Endothelial cell of umbilical vein (primary cell): ENCODE measurements at regions not wholly inside any gene's neighbourhood (a gene's known extent, or its start where the extent isn't known, plus 50 kb on each side); places are given as distances from the start of the nearest gene placed in this dataset.

Experiments
- BruUV-seq: library from RNA; stranded (reverse); fragments of 400-500 nt; replicated peaks from 2 replicates; lab custom pipeline; 2021; lab: Mats Ljungman, UMichigan
- CTCF ChIA-PET: fragments of 300-600, 350-600 bp; sonication (Branson Sonifier 250); formaldehyde crosslinking; loops from one replicate; lab custom pipeline; 2021; ENCODE audit warnings: antibody characterized with exemption, inconsistent platforms; lab: Charles Lee
- POLR2A ChIA-PET: fragments of 300-600, 350-600 bp; sonication (Branson Sonifier 250); formaldehyde crosslinking; loops from one replicate; lab custom pipeline; 2021; ENCODE audit warnings: antibody characterized with exemption, inconsistent platforms; lab: Charles Lee
- DNase-seq: peaks from one replicate; pipeline ENCODE4 v3.0.0-alpha.2; 2011; ENCODE audit warnings: low read depth, low spot score
- FAIRE-seq: peaks from 2 replicates; lab custom pipeline; 2011; peaks lifted over from hg19 to GRCh38; lab: Jason Lieb, UNC
- H2AFZ ChIP-seq: 2 replicates; pipeline ENCODE4 v1.6.0; 2012; ENCODE audit warnings: low read depth, low read length, control low read depth, inconsistent platforms
- H3K27ac ChIP-seq: 2 replicates; pipeline ENCODE4 v1.5.1; 2011; ENCODE audit warnings: low read depth, mild to moderate bottlenecking, control low read depth, low read length, moderate library complexity; ENCODE audit not compliant: insufficient read depth
- H3K27me3 ChIP-seq, 2 experiments: 2 replicates each; pipeline versions ENCODE4 v1.6.0 to v1.6.1; 2011; ENCODE audit warnings: low read length in 2 of 2, mixed read lengths in 1 of 2; ENCODE audit not compliant: control insufficient read depth in 2 of 2, insufficient read depth in 2 of 2
- H3K36me3 ChIP-seq, 2 experiments: 2 replicates in 1 of 2; 3 replicates in 1 of 2; pipeline ENCODE4 v1.5.1; 2011; ENCODE audit warnings: low read length in 2 of 2, mild to moderate bottlenecking in 1 of 2, moderate library complexity in 1 of 2; ENCODE audit not compliant: control insufficient read depth in 2 of 2, insufficient read depth in 2 of 2; ENCODE audit errors: extremely low read depth in 1 of 2
- H3K4me1 ChIP-seq: 3 replicates; pipeline ENCODE4 v1.5.1; 2011; ENCODE audit warnings: mild to moderate bottlenecking, low read length; ENCODE audit not compliant: control insufficient read depth, insufficient read depth; ENCODE audit errors: extremely low read depth
- H3K4me2 ChIP-seq: 2 replicates; pipeline ENCODE4 v1.6.1; 2011; ENCODE audit warnings: low read length, control low read depth, mixed read lengths; ENCODE audit not compliant: insufficient read depth
- H3K4me3 ChIP-seq, 3 experiments: fragments of 200-600 bp in 1 of 3; sonication (generic), shearing (Covaris generic) in 1 of 3; replicated peaks in 1 of 3; 2 replicates each; pipeline ENCODE4 v1.5.1; 2011 to 2016; ENCODE audit warnings: control low read depth in 3 of 3, low read length in 3 of 3, mild to moderate bottlenecking in 2 of 3, inconsistent platforms in 1 of 3, low read depth in 1 of 3, moderate library complexity in 1 of 3; ENCODE audit not compliant: insufficient read depth in 1 of 3
- H3K79me2 ChIP-seq: 2 replicates; pipeline ENCODE4 v1.6.0; 2012; ENCODE audit warnings: low read length, inconsistent platforms; ENCODE audit not compliant: control insufficient read depth, insufficient read depth
- H3K9ac ChIP-seq: replicated peaks from 2 replicates; pipeline ENCODE3; 2011; ENCODE audit warnings: low read length, control low read depth; ENCODE audit not compliant: insufficient read depth; ENCODE audit errors: extremely low read depth
- H3K9me1 ChIP-seq: replicated peaks from 3 replicates; pipeline ENCODE4 v1.6.0; 2011; ENCODE audit warnings: mild to moderate bottlenecking, low read length; ENCODE audit not compliant: control insufficient read depth, insufficient read depth; ENCODE audit errors: extremely low read depth
- H3K9me3 ChIP-seq: replicated peaks from 2 replicates; pipeline ENCODE4 v1.5.1; 2012; ENCODE audit warnings: low read length, inconsistent platforms; ENCODE audit not compliant: control insufficient read depth, insufficient read depth
- H4K20me1 ChIP-seq: replicated peaks from 2 replicates; pipeline ENCODE3; 2011; ENCODE audit warnings: mild to moderate bottlenecking, low read length; ENCODE audit not compliant: control insufficient read depth, insufficient read depth; ENCODE audit errors: extremely low read depth
- EZH2 ChIP-seq: IDR thresholded peaks from 2 replicates; pipeline ENCODE4 v1.6.1; 2012; ENCODE audit warnings: borderline replicate concordance, low read depth, mild to moderate bottlenecking, moderate library complexity, low read length, inconsistent platforms; ENCODE audit not compliant: severe bottlenecking
- FOS ChIP-seq: IDR thresholded peaks from 2 replicates; pipeline ENCODE4 v1.6.1; 2011; ENCODE audit warnings: mild to moderate bottlenecking, low read length, moderate library complexity, borderline replicate concordance; ENCODE audit not compliant: insufficient read depth
- GATA2 ChIP-seq: IDR thresholded peaks from 2 replicates; pipeline ENCODE4 v1.7.0; 2011; ENCODE audit warnings: low read depth, mild to moderate bottlenecking, moderate library complexity, mixed read lengths, low read length; ENCODE audit not compliant: insufficient read length, insufficient read depth
- JUN ChIP-seq: IDR thresholded peaks from 2 replicates; pipeline ENCODE4 v1.6.1; 2011; ENCODE audit warnings: borderline replicate concordance, low read depth; ENCODE audit not compliant: insufficient read length, insufficient read depth
- MYC ChIP-seq: IDR thresholded peaks from one replicate; pipeline ENCODE4 v1.6.1; 2011; ENCODE audit warnings: mild to moderate bottlenecking, low read depth, low read length
- POLR2A ChIP-seq: IDR thresholded peaks from 2 replicates; pipeline ENCODE4 v1.6.1; 2012; ENCODE audit warnings: low read depth, mild to moderate bottlenecking, control low read depth, low read length
- POLR2AphosphoS5 ChIP-seq: IDR thresholded peaks from 2 replicates; pipeline ENCODE4 v1.6.1; 2012; ENCODE audit warnings: low read depth, mild to moderate bottlenecking, control low read depth, low read length, moderate library complexity; ENCODE audit not compliant: insufficient read depth
- dilution Hi-C: fragments of 300-500 bp; cut with MboI; formaldehyde crosslinking; loops from one replicate; pipeline ENCODE4 v1.15.0; 2019; ENCODE audit warnings: low sequenced_read_pairs; ENCODE audit not compliant: extremely low pct_ligation_motif_present
- intact Hi-C: fragments of 100-400 bp; cut with micrococcal nuclease; formaldehyde crosslinking; loops from one replicate; pipeline ENCODE4 v1.10.0; 2022
- TF ChIP-seq, protein P1 (sequence below), 2 donors: IDR thresholded peaks; 1 replicate in 1 of 2; 2 replicates in 1 of 2; pipeline ENCODE4 v1.5.1; 2011; ENCODE audit warnings: low read length in 2 of 2, mild to moderate bottlenecking in 2 of 2, moderate library complexity in 2 of 2, control low read depth in 1 of 2, inconsistent platforms in 1 of 2, low read depth in 1 of 2; ENCODE audit not compliant: insufficient read depth in 1 of 2; ENCODE audit errors: extremely low read depth in 1 of 2
- TF ChIP-seq, protein P2 (sequence below): IDR thresholded peaks from 2 replicates; pipeline ENCODE4 v1.6.1; 2011; ENCODE audit not compliant: insufficient read depth, insufficient read length

DNA sequence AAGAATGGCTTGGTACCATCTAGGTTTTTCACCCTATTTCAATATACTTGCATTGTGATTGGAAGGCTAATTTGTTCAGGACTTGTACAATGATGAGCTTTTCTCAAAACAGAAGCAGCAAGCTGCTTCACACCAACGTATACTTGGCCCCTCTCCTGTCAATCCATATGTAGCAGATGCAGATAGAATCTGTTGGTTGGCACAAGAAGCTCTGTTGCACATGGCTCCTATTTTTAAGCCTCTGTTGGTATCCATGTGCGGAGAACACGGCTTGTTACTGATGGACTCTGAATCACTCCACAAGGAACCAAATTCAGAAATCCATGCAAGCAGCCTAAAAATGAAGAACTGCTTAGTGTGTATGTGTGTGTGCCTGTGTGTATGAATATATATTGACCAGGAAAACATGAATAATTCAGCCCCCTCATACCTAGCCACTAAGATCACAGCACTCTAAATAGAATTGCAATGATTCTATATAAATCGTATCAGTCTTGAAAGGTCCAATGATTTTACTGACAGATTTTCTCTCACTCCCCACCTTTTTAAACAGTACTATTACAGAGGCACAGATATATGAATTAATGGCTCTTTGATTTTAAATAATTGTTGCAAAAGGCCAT lies 258.4 kb upstream of the DPYD start:
- no peak for DNase-seq
- H3K9ac ChIP-seq = no peak overlapping the region
- H3K27ac ChIP-seq = no peak overlapping the region
- dilution Hi-C loops (no loop called here), intact Hi-C loops (no loop called here)
- POLR2A ChIA-PET = no interaction called here
- no peaks in the 10 kb centered on the region for H4K20me1 ChIP-seq
- no peaks in the 10 kb centered on the region for H3K79me2 ChIP-seq
- no peak overlapping the region for H3K4me3 ChIP-seq
- no peaks in the 10 kb centered on the region for H3K4me1 ChIP-seq
- no TSS peak for BruUV-seq
- no peaks in the 10 kb centered on the region for H3K36me3 ChIP-seq
- H3K9me3 ChIP-seq = no peaks in the 10 kb centered on the region
- H3K9me1 ChIP-seq = no peaks in the 10 kb centered on the region
- TF ChIP-seq JUN = no peak
- H3K27me3 ChIP-seq = no peaks in the 10 kb centered on the region
- no peak for FAIRE-seq
- no peak overlapping the region for H3K4me2 ChIP-seq
- CTCF ChIA-PET = no interaction called here
- no peak overlapping the region for H2AFZ ChIP-seq

DNA sequence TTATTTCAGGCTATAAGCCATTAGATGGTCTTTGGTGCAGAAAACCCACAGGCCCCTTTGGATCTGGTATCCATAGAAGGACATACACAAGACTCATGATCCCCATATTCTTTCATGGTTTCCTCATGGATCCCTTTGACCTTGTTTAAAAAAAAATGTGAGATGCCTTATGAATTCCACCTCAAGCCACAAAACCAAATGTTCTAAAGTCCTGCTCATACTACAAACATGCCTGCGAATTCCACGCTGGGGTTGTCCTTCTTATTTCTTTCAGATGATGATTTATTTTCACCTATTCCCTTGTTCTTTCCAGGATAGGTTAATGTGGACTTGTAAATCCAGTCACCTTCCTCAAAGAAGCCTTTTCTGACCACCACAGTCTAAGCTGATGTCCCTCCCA lies 256.9 kb upstream of the DPYD start:
- intact Hi-C loops = no loop called here
- POLR2A ChIA-PET = no interaction called here
- FAIRE-seq = no peak

More for the DNA sequence above, 256.9 kb upstream of the DPYD start:
- Histone ChIP-seq H4K20me1 (no peaks in the 10 kb centered on the region), H3K36me3 (no peaks in the 10 kb centered on the region), H3K4me3 (no peak overlapping the region), H2AFZ (no peak overlapping the region), H3K9ac (no peak overlapping the region), H3K4me2 (no peak overlapping the region), H3K9me1 (no peaks in the 10 kb centered on the region), H3K79me2 (no peaks in the 10 kb centered on the region), H3K27ac (no peak overlapping the region), H3K4me1 (no peaks in the 10 kb centered on the region), H3K9me3 (no peaks in the 10 kb centered on the region), H3K27me3 (no peaks in the 10 kb centered on the region)
- TF ChIP-seq POLR2A (no peak), FOS (no peak), JUN (no peak), GATA2 (no peak), MYC (no peak), POLR2AphosphoS5 (no peak), EZH2 (no peak)
- TF ChIP-seq, protein P1, sequence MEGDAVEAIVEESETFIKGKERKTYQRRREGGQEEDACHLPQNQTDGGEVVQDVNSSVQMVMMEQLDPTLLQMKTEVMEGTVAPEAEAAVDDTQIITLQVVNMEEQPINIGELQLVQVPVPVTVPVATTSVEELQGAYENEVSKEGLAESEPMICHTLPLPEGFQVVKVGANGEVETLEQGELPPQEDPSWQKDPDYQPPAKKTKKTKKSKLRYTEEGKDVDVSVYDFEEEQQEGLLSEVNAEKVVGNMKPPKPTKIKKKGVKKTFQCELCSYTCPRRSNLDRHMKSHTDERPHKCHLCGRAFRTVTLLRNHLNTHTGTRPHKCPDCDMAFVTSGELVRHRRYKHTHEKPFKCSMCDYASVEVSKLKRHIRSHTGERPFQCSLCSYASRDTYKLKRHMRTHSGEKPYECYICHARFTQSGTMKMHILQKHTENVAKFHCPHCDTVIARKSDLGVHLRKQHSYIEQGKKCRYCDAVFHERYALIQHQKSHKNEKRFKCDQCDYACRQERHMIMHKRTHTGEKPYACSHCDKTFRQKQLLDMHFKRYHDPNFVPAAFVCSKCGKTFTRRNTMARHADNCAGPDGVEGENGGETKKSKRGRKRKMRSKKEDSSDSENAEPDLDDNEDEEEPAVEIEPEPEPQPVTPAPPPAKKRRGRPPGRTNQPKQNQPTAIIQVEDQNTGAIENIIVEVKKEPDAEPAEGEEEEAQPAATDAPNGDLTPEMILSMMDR (IDR thresholded peaks at IDR 0.05; ENCODE audit: extremely low read depth in 1 of 2, insufficient read depth in 1 of 2, low read depth in 1 of 2, low read length in 2 of 2) = no peak
- TF ChIP-seq, protein P2, sequence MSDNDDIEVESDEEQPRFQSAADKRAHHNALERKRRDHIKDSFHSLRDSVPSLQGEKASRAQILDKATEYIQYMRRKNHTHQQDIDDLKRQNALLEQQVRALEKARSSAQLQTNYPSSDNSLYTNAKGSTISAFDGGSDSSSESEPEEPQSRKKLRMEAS = no peak
- dilution Hi-C loops = no loop called here
- DNase-seq = no peak
- CTCF ChIA-PET = interaction anchor here (0.6 to 0.9 kb wide), 2 partner anchors 62 to 291 kb away, joined by 3 read pairs; no protein-coding TSS in a partner anchor
- no TSS peak for BruUV-seq
